ENCODE measurements at regions not wholly inside any gene's neighbourhood (a gene's known extent, or its start where the extent isn't known, plus 50 kb on each side); places are given as distances from the start of the nearest gene placed in this dataset.

DNA sequence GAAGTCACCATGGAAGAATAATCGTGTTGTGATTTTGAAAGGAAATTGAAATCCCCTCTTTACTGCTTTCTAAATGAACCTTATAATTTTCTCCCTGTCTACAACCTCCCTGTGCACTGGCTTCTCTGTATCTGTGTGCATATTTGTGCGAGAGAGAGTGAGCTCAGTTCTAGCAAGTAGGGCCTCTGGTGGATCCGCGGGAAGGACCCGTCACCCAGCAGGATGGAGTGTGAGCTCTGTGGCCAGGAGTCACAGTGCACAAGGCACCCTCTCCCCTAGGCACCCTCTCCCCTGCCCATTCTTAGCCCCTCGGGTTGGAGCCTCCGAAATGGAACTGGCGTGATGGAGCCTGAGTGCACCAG, 109.0 kb downstream of the TRIM29 start:
- Histone ChIP-seq H4K20me1 (ENCODE audit: insufficient read depth, low read length) (no peaks in the 10 kb centered on the region), H3K27me3 (ENCODE audit: insufficient read depth, low read length) (no peaks in the 10 kb centered on the region), H3K27ac (ENCODE audit: low read depth, low read length, poor library complexity, severe bottlenecking) (no peak overlapping the region), H3K4me2 (ENCODE audit: low read length) (no peak overlapping the region), H3K36me3 (ENCODE audit: insufficient read depth, low read length) (no peaks in the 10 kb centered on the region), H3K9me3 (ENCODE audit: low read length) (no peaks in the 10 kb centered on the region), H3K4me3 (ENCODE audit: low read depth, low read length, poor library complexity, severe bottlenecking) (no peak overlapping the region), H3F3A (ENCODE audit: insufficient read depth, low read length) (no peaks in the 10 kb centered on the region), H2AFZ (ENCODE audit: low read length) (no peak overlapping the region), H3K9me2 (ENCODE audit: low read depth, low read length) (no peaks in the 10 kb centered on the region), H3K4me1 (ENCODE audit: insufficient read depth, low read length, severe bottlenecking) (no peaks in the 10 kb centered on the region), H3K79me2 (ENCODE audit: insufficient read depth, low read length) (no peaks in the 10 kb centered on the region), H3K9ac (ENCODE audit: low read length) (no peak overlapping the region)
- TF ChIP-seq, protein P1, sequence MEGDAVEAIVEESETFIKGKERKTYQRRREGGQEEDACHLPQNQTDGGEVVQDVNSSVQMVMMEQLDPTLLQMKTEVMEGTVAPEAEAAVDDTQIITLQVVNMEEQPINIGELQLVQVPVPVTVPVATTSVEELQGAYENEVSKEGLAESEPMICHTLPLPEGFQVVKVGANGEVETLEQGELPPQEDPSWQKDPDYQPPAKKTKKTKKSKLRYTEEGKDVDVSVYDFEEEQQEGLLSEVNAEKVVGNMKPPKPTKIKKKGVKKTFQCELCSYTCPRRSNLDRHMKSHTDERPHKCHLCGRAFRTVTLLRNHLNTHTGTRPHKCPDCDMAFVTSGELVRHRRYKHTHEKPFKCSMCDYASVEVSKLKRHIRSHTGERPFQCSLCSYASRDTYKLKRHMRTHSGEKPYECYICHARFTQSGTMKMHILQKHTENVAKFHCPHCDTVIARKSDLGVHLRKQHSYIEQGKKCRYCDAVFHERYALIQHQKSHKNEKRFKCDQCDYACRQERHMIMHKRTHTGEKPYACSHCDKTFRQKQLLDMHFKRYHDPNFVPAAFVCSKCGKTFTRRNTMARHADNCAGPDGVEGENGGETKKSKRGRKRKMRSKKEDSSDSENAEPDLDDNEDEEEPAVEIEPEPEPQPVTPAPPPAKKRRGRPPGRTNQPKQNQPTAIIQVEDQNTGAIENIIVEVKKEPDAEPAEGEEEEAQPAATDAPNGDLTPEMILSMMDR (IDR thresholded peaks at IDR 0.05; ENCODE audit: low read length): no peak
- TF ChIP-seq EZH2 (IDR thresholded peaks at IDR 0.05; ENCODE audit: borderline replicate concordance, low read length): no peak

- Histone ChIP-seq H2AFZ (ENCODE audit: low read length) (no peak overlapping the region), H3K9me2 (ENCODE audit: low read depth, low read length) (no peaks in the 10 kb centered on the region), H3K79me2 (ENCODE audit: insufficient read depth, low read length) (no peaks in the 10 kb centered on the region), H3K4me2 (ENCODE audit: low read length) (no peak overlapping the region), H3K27me3 (ENCODE audit: insufficient read depth, low read length) (no peaks in the 10 kb centered on the region), H3K4me1 (ENCODE audit: insufficient read depth, low read length, severe bottlenecking) (no peaks in the 10 kb centered on the region), H3K36me3 (ENCODE audit: insufficient read depth, low read length) (no peaks in the 10 kb centered on the region), H3K9me3 (ENCODE audit: low read length) (no peaks in the 10 kb centered on the region), H3K27ac (ENCODE audit: low read depth, low read length, poor library complexity, severe bottlenecking) (no peak overlapping the region), H4K20me1 (ENCODE audit: insufficient read depth, low read length) (no peaks in the 10 kb centered on the region), H3K4me3 (ENCODE audit: low read depth, low read length, poor library complexity, severe bottlenecking) (no peak overlapping the region), H3F3A (ENCODE audit: insufficient read depth, low read length) (no peaks in the 10 kb centered on the region), H3K9ac (ENCODE audit: low read length) (no peak overlapping the region)
- no peak for TF ChIP-seq EZH2 (IDR thresholded peaks at IDR 0.05; ENCODE audit: borderline replicate concordance, low read length)
- TF ChIP-seq, protein P1 (IDR thresholded peaks at IDR 0.05; ENCODE audit: low read length): no peak
These were observed 109.6 kb downstream of the TRIM29 start for GRCh38 chr11:120028181-120028896.

- Histone ChIP-seq H4K20me1 (ENCODE audit: insufficient read depth, low read length) (no peaks in the 10 kb centered on the region), H3K27me3 (ENCODE audit: insufficient read depth, low read length) (no peaks in the 10 kb centered on the region), H3K9me2 (ENCODE audit: low read depth, low read length) (no peaks in the 10 kb centered on the region), H3K4me3 (ENCODE audit: low read depth, low read length, poor library complexity, severe bottlenecking) (no peak overlapping the region), H3K79me2 (ENCODE audit: insufficient read depth, low read length) (no peaks in the 10 kb centered on the region), H3K9ac (ENCODE audit: low read length) (no peak overlapping the region), H3K9me3 (ENCODE audit: low read length) (no peaks in the 10 kb centered on the region), H3F3A (ENCODE audit: insufficient read depth, low read length) (no peaks in the 10 kb centered on the region), H3K36me3 (ENCODE audit: insufficient read depth, low read length) (no peaks in the 10 kb centered on the region), H3K4me2 (ENCODE audit: low read length) (no peak overlapping the region), H2AFZ (ENCODE audit: low read length) (no peak overlapping the region), H3K4me1 (ENCODE audit: insufficient read depth, low read length, severe bottlenecking) (no peaks in the 10 kb centered on the region), H3K27ac (ENCODE audit: low read depth, low read length, poor library complexity, severe bottlenecking) (no peak overlapping the region)
- TF ChIP-seq, protein P1 (IDR thresholded peaks at IDR 0.05; ENCODE audit: low read length): no peak
- no peak for TF ChIP-seq EZH2 (IDR thresholded peaks at IDR 0.05; ENCODE audit: borderline replicate concordance, low read length)
These were observed 110.2 kb downstream of the TRIM29 start for GRCh38 chr11:120027546-120028180.

Measured in OCI-LY1 (cell line).